Endothelial cell of umbilical vein (primary cell): ENCODE measurements at regions not wholly inside any gene's neighbourhood (a gene's known extent, or its start where the extent isn't known, plus 50 kb on each side); places are given as distances from the start of the nearest gene placed in this dataset.

ENCODE experiments used
- BruUV-seq: library from RNA; stranded (reverse); fragments of 400-500 nt; replicated peaks from 2 replicates; lab custom pipeline; 2021; lab: Mats Ljungman, UMichigan
- CTCF ChIA-PET: fragments of 300-600, 350-600 bp; sonication (Branson Sonifier 250); formaldehyde crosslinking; loops from one replicate; lab custom pipeline; 2021; ENCODE audit warnings: antibody characterized with exemption, inconsistent platforms; lab: Charles Lee
- POLR2A ChIA-PET: fragments of 300-600, 350-600 bp; sonication (Branson Sonifier 250); formaldehyde crosslinking; loops from one replicate; lab custom pipeline; 2021; ENCODE audit warnings: antibody characterized with exemption, inconsistent platforms; lab: Charles Lee
- DNase-seq: peaks from one replicate; pipeline ENCODE4 v3.0.0-alpha.2; 2011; ENCODE audit warnings: low read depth, low spot score
- FAIRE-seq: peaks from 2 replicates; lab custom pipeline; 2011; peaks lifted over from hg19 to GRCh38; lab: Jason Lieb, UNC
- H2AFZ ChIP-seq: 2 replicates; pipeline ENCODE4 v1.6.0; 2012; ENCODE audit warnings: low read depth, low read length, control low read depth, inconsistent platforms
- H3K27ac ChIP-seq: 2 replicates; pipeline ENCODE4 v1.5.1; 2011; ENCODE audit warnings: low read depth, mild to moderate bottlenecking, control low read depth, low read length, moderate library complexity; ENCODE audit not compliant: insufficient read depth
- H3K27me3 ChIP-seq, 2 experiments: 2 replicates each; pipeline versions ENCODE4 v1.6.0 to v1.6.1; 2011; ENCODE audit warnings: low read length in 2 of 2, mixed read lengths in 1 of 2; ENCODE audit not compliant: control insufficient read depth in 2 of 2, insufficient read depth in 2 of 2
- H3K36me3 ChIP-seq, 2 experiments: 2 replicates in 1 of 2; 3 replicates in 1 of 2; pipeline ENCODE4 v1.5.1; 2011; ENCODE audit warnings: low read length in 2 of 2, mild to moderate bottlenecking in 1 of 2, moderate library complexity in 1 of 2; ENCODE audit not compliant: control insufficient read depth in 2 of 2, insufficient read depth in 2 of 2; ENCODE audit errors: extremely low read depth in 1 of 2
- H3K4me1 ChIP-seq: 3 replicates; pipeline ENCODE4 v1.5.1; 2011; ENCODE audit warnings: mild to moderate bottlenecking, low read length; ENCODE audit not compliant: control insufficient read depth, insufficient read depth; ENCODE audit errors: extremely low read depth
- H3K4me2 ChIP-seq: 2 replicates; pipeline ENCODE4 v1.6.1; 2011; ENCODE audit warnings: low read length, control low read depth, mixed read lengths; ENCODE audit not compliant: insufficient read depth
- H3K4me3 ChIP-seq, 3 experiments: fragments of 200-600 bp in 1 of 3; sonication (generic), shearing (Covaris generic) in 1 of 3; replicated peaks in 1 of 3; 2 replicates each; pipeline ENCODE4 v1.5.1; 2011 to 2016; ENCODE audit warnings: control low read depth in 3 of 3, low read length in 3 of 3, mild to moderate bottlenecking in 2 of 3, inconsistent platforms in 1 of 3, low read depth in 1 of 3, moderate library complexity in 1 of 3; ENCODE audit not compliant: insufficient read depth in 1 of 3
- H3K79me2 ChIP-seq: 2 replicates; pipeline ENCODE4 v1.6.0; 2012; ENCODE audit warnings: low read length, inconsistent platforms; ENCODE audit not compliant: control insufficient read depth, insufficient read depth
- H3K9ac ChIP-seq: replicated peaks from 2 replicates; pipeline ENCODE3; 2011; ENCODE audit warnings: low read length, control low read depth; ENCODE audit not compliant: insufficient read depth; ENCODE audit errors: extremely low read depth
- H3K9me1 ChIP-seq: replicated peaks from 3 replicates; pipeline ENCODE4 v1.6.0; 2011; ENCODE audit warnings: mild to moderate bottlenecking, low read length; ENCODE audit not compliant: control insufficient read depth, insufficient read depth; ENCODE audit errors: extremely low read depth
- H3K9me3 ChIP-seq: replicated peaks from 2 replicates; pipeline ENCODE4 v1.5.1; 2012; ENCODE audit warnings: low read length, inconsistent platforms; ENCODE audit not compliant: control insufficient read depth, insufficient read depth
- H4K20me1 ChIP-seq: replicated peaks from 2 replicates; pipeline ENCODE3; 2011; ENCODE audit warnings: mild to moderate bottlenecking, low read length; ENCODE audit not compliant: control insufficient read depth, insufficient read depth; ENCODE audit errors: extremely low read depth
- CTCF ChIP-seq, 2 donors: IDR thresholded peaks; 1 replicate in 1 of 2; 2 replicates in 1 of 2; pipeline ENCODE4 v1.5.1; 2011; ENCODE audit warnings: low read length in 2 of 2, mild to moderate bottlenecking in 2 of 2, moderate library complexity in 2 of 2, control low read depth in 1 of 2, inconsistent platforms in 1 of 2, low read depth in 1 of 2; ENCODE audit not compliant: insufficient read depth in 1 of 2; ENCODE audit errors: extremely low read depth in 1 of 2
- EZH2 ChIP-seq: IDR thresholded peaks from 2 replicates; pipeline ENCODE4 v1.6.1; 2012; ENCODE audit warnings: borderline replicate concordance, low read depth, mild to moderate bottlenecking, moderate library complexity, low read length, inconsistent platforms; ENCODE audit not compliant: severe bottlenecking
- FOS ChIP-seq: IDR thresholded peaks from 2 replicates; pipeline ENCODE4 v1.6.1; 2011; ENCODE audit warnings: mild to moderate bottlenecking, low read length, moderate library complexity, borderline replicate concordance; ENCODE audit not compliant: insufficient read depth
- GATA2 ChIP-seq: IDR thresholded peaks from 2 replicates; pipeline ENCODE4 v1.7.0; 2011; ENCODE audit warnings: low read depth, mild to moderate bottlenecking, moderate library complexity, mixed read lengths, low read length; ENCODE audit not compliant: insufficient read length, insufficient read depth
- JUN ChIP-seq: IDR thresholded peaks from 2 replicates; pipeline ENCODE4 v1.6.1; 2011; ENCODE audit warnings: borderline replicate concordance, low read depth; ENCODE audit not compliant: insufficient read length, insufficient read depth
- MAX ChIP-seq: IDR thresholded peaks from 2 replicates; pipeline ENCODE4 v1.6.1; 2011; ENCODE audit not compliant: insufficient read depth, insufficient read length
- MYC ChIP-seq: IDR thresholded peaks from one replicate; pipeline ENCODE4 v1.6.1; 2011; ENCODE audit warnings: mild to moderate bottlenecking, low read depth, low read length
- POLR2A ChIP-seq: IDR thresholded peaks from 2 replicates; pipeline ENCODE4 v1.6.1; 2012; ENCODE audit warnings: low read depth, mild to moderate bottlenecking, control low read depth, low read length
- POLR2AphosphoS5 ChIP-seq: IDR thresholded peaks from 2 replicates; pipeline ENCODE4 v1.6.1; 2012; ENCODE audit warnings: low read depth, mild to moderate bottlenecking, control low read depth, low read length, moderate library complexity; ENCODE audit not compliant: insufficient read depth
- dilution Hi-C: fragments of 300-500 bp; cut with MboI; formaldehyde crosslinking; loops from one replicate; pipeline ENCODE4 v1.15.0; 2019; ENCODE audit warnings: low sequenced_read_pairs; ENCODE audit not compliant: extremely low pct_ligation_motif_present
- intact Hi-C: fragments of 100-400 bp; cut with micrococcal nuclease; formaldehyde crosslinking; loops from one replicate; pipeline ENCODE4 v1.10.0; 2022

GRCh38 chr16:79404571-79404970 is 196.0 kb downstream of the MAF start:
- DNase-seq (no peak), FAIRE-seq (no peak)
- TF ChIP-seq FOS = no peak
- no peak for TF ChIP-seq GATA2
- TF ChIP-seq POLR2AphosphoS5 = no peak
- TF ChIP-seq MYC = no peak
- no peak for TF ChIP-seq JUN
- no peak for TF ChIP-seq POLR2A
- no peak for TF ChIP-seq EZH2
- TF ChIP-seq MAX = no peak
- no peak for TF ChIP-seq CTCF (IDR thresholded peaks at IDR 0.05; ENCODE audit: extremely low read depth in 1 of 2, insufficient read depth in 1 of 2, low read depth in 1 of 2, low read length in 2 of 2)
- Histone ChIP-seq H3K9ac (no peak overlapping the region), H3K4me3 (no peak overlapping the region), H3K27me3 (no peaks in the 10 kb centered on the region), H3K9me1 (no peaks in the 10 kb centered on the region), H3K79me2 (no peaks in the 10 kb centered on the region), H3K4me1 (no peaks in the 10 kb centered on the region), H3K4me2 (no peak overlapping the region), H2AFZ (no peak overlapping the region), H3K36me3 (no peaks in the 10 kb centered on the region), H4K20me1 (no peaks in the 10 kb centered on the region), H3K27ac (no peak overlapping the region), H3K9me3 (peaks cover 9% of the 10 kb centered on the region)
- BruUV-seq = no TSS peak
- POLR2A ChIA-PET = no interaction called here
- dilution Hi-C loops (no loop called here), intact Hi-C loops (no loop called here)
- CTCF ChIA-PET = no interaction called here
